H9 (cell line): ENCODE measurements at regions not wholly inside any gene's neighbourhood (a gene's known extent, or its start where the extent isn't known, plus 50 kb on each side); places are given as distances from the start of the nearest gene placed in this dataset.

Source experiments
- DNase-seq: peaks from one replicate; pipeline ENCODE4 v3.0.0-alpha.2; 2017
- H2AFZ ChIP-seq: one replicate; pipeline ENCODE4 v1.6.1; 2013; ENCODE audit warnings: mild to moderate bottlenecking, low read length, control low read depth, moderate library complexity
- H2AK5ac ChIP-seq: 2 replicates; pipeline ENCODE4 v1.6.1; 2013; ENCODE audit warnings: low read length, control low read depth, mixed read lengths; ENCODE audit not compliant: insufficient read length
- H2BK120ac ChIP-seq: one replicate; pipeline ENCODE4 v1.6.1; 2013; ENCODE audit warnings: low read depth, mild to moderate bottlenecking, low read length, control low read depth, inconsistent platforms; ENCODE audit not compliant: poor library complexity, severe bottlenecking
- H2BK12ac ChIP-seq: 2 replicates; pipeline ENCODE4 v1.6.1; 2013; ENCODE audit warnings: low read length, control low read depth, mixed read lengths, low read depth; ENCODE audit not compliant: insufficient read length
- H2BK15ac ChIP-seq: 2 replicates; pipeline ENCODE4 v1.6.1; 2013; ENCODE audit warnings: low read depth, low read length, control low read depth
- H2BK20ac ChIP-seq: one replicate; pipeline ENCODE4 v1.6.1; 2013; ENCODE audit warnings: low read depth, mild to moderate bottlenecking, low read length, control low read depth, inconsistent platforms; ENCODE audit not compliant: poor library complexity, severe bottlenecking
- H2BK5ac ChIP-seq: 2 replicates; pipeline ENCODE4 v1.6.1; 2013; ENCODE audit warnings: low read length, control low read depth, mixed read lengths; ENCODE audit not compliant: insufficient read length
- H3K14ac ChIP-seq: 2 replicates; pipeline ENCODE4 v1.6.1; 2013; ENCODE audit warnings: low read length, control low read depth; ENCODE audit not compliant: insufficient read depth
- H3K18ac ChIP-seq: 2 replicates; pipeline ENCODE4 v1.6.1; 2013; ENCODE audit warnings: low read depth, mild to moderate bottlenecking, mixed read lengths, low read length, control low read depth; ENCODE audit not compliant: insufficient read length
- H3K23ac ChIP-seq: 2 replicates; pipeline ENCODE4 v1.6.1; 2013; ENCODE audit warnings: low read length, control low read depth, mixed read lengths, low read depth; ENCODE audit not compliant: insufficient read length
- H3K23me2 ChIP-seq: 2 replicates; pipeline ENCODE4 v1.6.1; 2013; ENCODE audit warnings: low read depth, mild to moderate bottlenecking, mixed read lengths, low read length, control low read depth; ENCODE audit not compliant: insufficient read length, poor library complexity, severe bottlenecking
- H3K27ac ChIP-seq: 2 replicates; pipeline ENCODE4 v1.5.1; 2013; ENCODE audit warnings: low read length, control low read depth, mixed read lengths, low read depth; ENCODE audit not compliant: insufficient read length
- H3K27me3 ChIP-seq: 2 replicates; pipeline ENCODE4 v1.6.1; 2013; ENCODE audit warnings: low read length, control low read depth, inconsistent platforms; ENCODE audit not compliant: insufficient read depth
- H3K4ac ChIP-seq: 2 replicates; pipeline ENCODE4 v1.6.1; 2013; ENCODE audit warnings: low read depth, mild to moderate bottlenecking, control low read depth, inconsistent platforms, low read length, moderate library complexity
- H3K4me1 ChIP-seq: 2 replicates; pipeline ENCODE4 v1.6.1; 2013; ENCODE audit warnings: low read length, control low read depth, inconsistent platforms; ENCODE audit not compliant: insufficient read depth
- H3K4me2 ChIP-seq: 2 replicates; pipeline ENCODE4 v1.6.1; 2013; ENCODE audit warnings: low read length, control low read depth, mixed read lengths; ENCODE audit not compliant: insufficient read length, insufficient read depth
- H3K56ac ChIP-seq: 2 replicates; pipeline ENCODE4 v1.6.1; 2013; ENCODE audit warnings: low read depth, mild to moderate bottlenecking, mixed read lengths, low read length, control low read depth; ENCODE audit not compliant: insufficient read length
- H3K79me1 ChIP-seq: 2 replicates; pipeline ENCODE4 v1.6.1; 2013; ENCODE audit warnings: low read depth, mild to moderate bottlenecking, moderate library complexity, low read length, control low read depth, inconsistent platforms; ENCODE audit not compliant: insufficient read depth, poor library complexity, severe bottlenecking
- H3K79me2 ChIP-seq: 2 replicates; pipeline ENCODE4 v1.6.1; 2013; ENCODE audit warnings: low read length, control low read depth, inconsistent platforms; ENCODE audit not compliant: insufficient read depth
- H3K9ac ChIP-seq: 2 replicates; pipeline ENCODE4 v1.6.1; 2013; ENCODE audit warnings: low read length, control low read depth, mixed read lengths; ENCODE audit not compliant: insufficient read length; ENCODE audit errors: extremely low read depth
- H3K9me3 ChIP-seq: one replicate; pipeline ENCODE4 v1.6.1; 2013; ENCODE audit warnings: low read depth, low read length, inconsistent platforms; ENCODE audit not compliant: control insufficient read depth
- H3T11ph ChIP-seq: one replicate; pipeline ENCODE4 v1.6.1; 2013; ENCODE audit warnings: mild to moderate bottlenecking, low read length, control low read depth, inconsistent platforms
- H4K20me1 ChIP-seq: one replicate; pipeline ENCODE4 v1.6.1; 2013; ENCODE audit not compliant: control insufficient read depth, insufficient read length, insufficient read depth
- H4K5ac ChIP-seq: 2 replicates; pipeline ENCODE4 v1.6.1; 2013; ENCODE audit warnings: low read depth, mild to moderate bottlenecking, mixed read lengths, low read length, control low read depth; ENCODE audit not compliant: insufficient read length
- H4K8ac ChIP-seq: replicated peaks from 2 replicates; pipeline ENCODE4 v1.6.1; 2013; ENCODE audit warnings: low read length, control low read depth, mixed read lengths, low read depth; ENCODE audit not compliant: insufficient read length
- H4K91ac ChIP-seq: 2 replicates; pipeline ENCODE4 v1.6.1; 2013; ENCODE audit warnings: low read depth, mild to moderate bottlenecking, moderate library complexity, mixed read lengths, low read length, control low read depth; ENCODE audit not compliant: insufficient read length
- H3K27ac Mint-ChIP-seq, 3 experiments: 2 replicates in 2 of 3; 3 replicates in 1 of 3; pipeline ENCODE4 v1.8.0; 2020 to 2021; ENCODE audit warnings: mixed read lengths in 3 of 3, mild to moderate bottlenecking in 1 of 3, moderate library complexity in 1 of 3
- H3K27me3 Mint-ChIP-seq: 2 replicates; pipeline ENCODE4 v1.8.0; 2021; ENCODE audit warnings: low read depth, mild to moderate bottlenecking, moderate library complexity, mixed read lengths
- H3K36me3 Mint-ChIP-seq, 3 experiments: 2 replicates in 2 of 3; 3 replicates in 1 of 3; pipeline ENCODE4 v1.8.0; 2020 to 2021; ENCODE audit warnings: low read depth in 3 of 3, mixed read lengths in 3 of 3; ENCODE audit not compliant: insufficient read depth in 1 of 3
- H3K4me1 Mint-ChIP-seq, 2 experiments: 2 replicates each; pipeline ENCODE4 v1.8.0; 2020; ENCODE audit warnings: mixed read lengths in 2 of 2
- H3K4me3 Mint-ChIP-seq, 2 experiments: 2 replicates in 1 of 2; 3 replicates in 1 of 2; pipeline ENCODE4 v1.8.0; 2020 to 2021; ENCODE audit warnings: mild to moderate bottlenecking in 2 of 2, mixed read lengths in 2 of 2, moderate library complexity in 1 of 2
- H3K9me3 Mint-ChIP-seq, 2 experiments: 2 replicates in 1 of 2; 3 replicates in 1 of 2; pipeline ENCODE4 v1.8.0; 2020; ENCODE audit warnings: mild to moderate bottlenecking in 2 of 2, mixed read lengths in 2 of 2, moderate library complexity in 1 of 2
- CTCF ChIP-seq: fragments of 200-600 bp; sonication (generic); conservative IDR thresholded peaks from 3 replicates; pipeline ENCODE4 v1.8.0; 2021; ENCODE audit warnings: antibody characterized with exemption, mild to moderate bottlenecking
- WGBS: extraction: QIAGEN DNeasy Blood & Tissue Kit; methylation state at CpG from one replicate; pipeline ENCODE4 v1.1.7; 2013; ENCODE audit warnings: missing lambda C conversion rate, low lambda C conversion rate, mixed read lengths; ENCODE audit not compliant: insufficient read length; ENCODE audit errors: extremely low coverage; 5-methylcytosine and 5-hydroxymethylcytosine counted together

- Histone ChIP-seq H3K23ac (no peak overlapping the region), H2AFZ (no peak overlapping the region), H2AK5ac (no peak overlapping the region), H3K27ac (no peak overlapping the region), H3K56ac (no peak overlapping the region), H3K79me2 (no peaks in the 10 kb centered on the region), H3K4ac (no peak overlapping the region), H3K9me3 (no peaks in the 10 kb centered on the region), H2BK5ac (no peak overlapping the region), H3K23me2 (no peaks in the 10 kb centered on the region), H3K18ac (no peak overlapping the region), H4K20me1 (no peaks in the 10 kb centered on the region), H3K27me3 (no peaks in the 10 kb centered on the region), H3K4me2 (no peak overlapping the region), H2BK120ac (no peak overlapping the region), H2BK15ac (no peak overlapping the region), H4K91ac (no peak overlapping the region), H3T11ph (no peak overlapping the region), H3K9ac (no peak overlapping the region), H2BK12ac (no peak overlapping the region), H2BK20ac (no peak overlapping the region), H3K14ac (no peak overlapping the region), H4K5ac (no peak overlapping the region), H4K8ac (no peak overlapping the region), H3K79me1 (no peaks in the 10 kb centered on the region), H3K4me1 (no peaks in the 10 kb centered on the region)
- H3K9me3 Mint-ChIP-seq = no peaks in the 10 kb centered on the region
- no CpG with 5 or more reads among the region's 3 CpGs for WGBS
- no peaks in the 10 kb centered on the region for H3K27me3 Mint-ChIP-seq
- TF ChIP-seq CTCF = no peak
- DNase-seq = no peak
- no peaks in the 10 kb centered on the region for H3K36me3 Mint-ChIP-seq
- no peaks in the 10 kb centered on the region; a peak in 1 of 4 replicates for H3K4me1 Mint-ChIP-seq
- H3K4me3 Mint-ChIP-seq = no peak overlapping the region
- no peak overlapping the region for H3K27ac Mint-ChIP-seq
Observed at GRCh38 chr2:122885436-122885835, 1130.0 kb downstream of the TSN start.
